Liver (tissue), 8 donors: ENCODE measurements at regions not wholly inside any gene's neighbourhood (a gene's known extent, or its start where the extent isn't known, plus 50 kb on each side); places are given as distances from the start of the nearest gene placed in this dataset.
A peak's percentile ranks its signal among the peaks of the same experiment; 100 is the strongest.

Source experiments
- DNase-seq: peaks from one replicate; pipeline ENCODE4 v3.0.0-alpha.2; 2017; ENCODE audit warnings: low spot score
- H3K27ac ChIP-seq, 2 donors: one replicate each; pipeline ENCODE4 v1.7.0; 2013; ENCODE audit warnings: inconsistent platforms in 2 of 2, low read length in 2 of 2, control low read depth in 1 of 2, low read depth in 1 of 2, mild to moderate bottlenecking in 1 of 2
- H3K27me3 ChIP-seq, 4 donors: one replicate each; pipeline versions ENCODE4 v1.6.1 to v1.7.0; 2013; ENCODE audit warnings: low read length in 3 of 4, inconsistent platforms in 1 of 4, mild to moderate bottlenecking in 1 of 4, moderate library complexity in 1 of 4; ENCODE audit not compliant: control insufficient read depth in 4 of 4, insufficient read depth in 4 of 4
- H3K36me3 ChIP-seq, 4 donors: one replicate each; pipeline versions ENCODE4 v1.6.1 to v1.7.0; 2013; ENCODE audit warnings: low read length in 3 of 4, mild to moderate bottlenecking in 3 of 4, low read depth in 1 of 4, moderate library complexity in 1 of 4; ENCODE audit not compliant: control insufficient read depth in 4 of 4, insufficient read depth in 3 of 4
- H3K4me1 ChIP-seq, 4 donors: one replicate each; pipeline versions ENCODE4 v1.6.1 to v1.7.0; 2013; ENCODE audit warnings: low read length in 3 of 4, mild to moderate bottlenecking in 3 of 4, moderate library complexity in 1 of 4; ENCODE audit not compliant: control insufficient read depth in 4 of 4, insufficient read depth in 4 of 4
- H3K4me3 ChIP-seq, 3 donors: one replicate each; pipeline versions ENCODE4 v1.6.1 to v1.7.0; 2013; ENCODE audit warnings: low read length in 3 of 3, control low read depth in 1 of 3, low read depth in 1 of 3, mild to moderate bottlenecking in 1 of 3
- H3K9ac ChIP-seq, 2 donors: one replicate each; pipeline ENCODE4 v1.7.0; 2013; ENCODE audit warnings: low read length in 2 of 2, mild to moderate bottlenecking in 2 of 2, moderate library complexity in 2 of 2, control low read depth in 1 of 2, low read depth in 1 of 2
- H3K9me3 ChIP-seq, 4 donors: one replicate each; pipeline versions ENCODE4 v1.6.1 to v1.7.0; 2013; ENCODE audit warnings: low read length in 3 of 4; ENCODE audit not compliant: control insufficient read depth in 4 of 4
- CTCF ChIP-seq: fragments of 150-350 bp; IDR thresholded peaks from 2 replicates; pipeline ENCODE4 v1.5.1; 2017; ENCODE audit warnings: improper control_type of control experiment, low read depth, low read length; ENCODE audit not compliant: missing input control
- EGR1 ChIP-seq, 2 donors: IDR thresholded peaks; 2 replicates each; pipeline ENCODE4 v1.6.1; 2016 to 2018; ENCODE audit warnings: antibody characterized with exemption in 2 of 2, low read depth in 2 of 2
- FOXA1 ChIP-seq: IDR thresholded peaks from 2 replicates; pipeline ENCODE4 v1.6.1; 2016; ENCODE audit warnings: antibody characterized with exemption
- FOXA2 ChIP-seq: IDR thresholded peaks from 2 replicates; pipeline ENCODE4 v1.6.1; 2016; ENCODE audit warnings: antibody characterized with exemption
- GABPA ChIP-seq, 2 donors: IDR thresholded peaks in 1 of 2; conservative IDR thresholded peaks in 1 of 2; 2 replicates each; pipeline ENCODE4 v1.6.1; 2016; ENCODE audit warnings: antibody characterized with exemption in 2 of 2, mild to moderate bottlenecking in 1 of 2, moderate library complexity in 1 of 2
- HNF4A ChIP-seq, 2 donors: conservative IDR thresholded peaks; 2 replicates each; pipeline ENCODE4 v1.6.1; 2016; ENCODE audit warnings: antibody characterized with exemption in 2 of 2, mild to moderate bottlenecking in 2 of 2
- HNF4G ChIP-seq: IDR thresholded peaks from 2 replicates; pipeline ENCODE4 v1.6.1; 2016; ENCODE audit warnings: antibody characterized with exemption
- NR2F2 ChIP-seq: IDR thresholded peaks from 2 replicates; pipeline ENCODE4 v1.6.1; 2016; ENCODE audit warnings: antibody characterized with exemption
- RAD21 ChIP-seq, 2 donors: IDR thresholded peaks; 2 replicates each; pipeline ENCODE4 v1.6.1; 2016; ENCODE audit warnings: antibody characterized with exemption in 2 of 2, mild to moderate bottlenecking in 2 of 2
- REST ChIP-seq: IDR thresholded peaks from 2 replicates; pipeline ENCODE4 v1.6.1; 2016; ENCODE audit warnings: antibody characterized with exemption, mild to moderate bottlenecking
- RXRA ChIP-seq, 2 donors: IDR thresholded peaks; 2 replicates each; pipeline ENCODE4 v1.6.1; 2017 to 2018; ENCODE audit warnings: antibody characterized with exemption in 2 of 2, mild to moderate bottlenecking in 1 of 2
- SP1 ChIP-seq: IDR thresholded peaks from 2 replicates; pipeline ENCODE4 v1.6.1; 2018; ENCODE audit warnings: antibody characterized with exemption, mild to moderate bottlenecking
- TAF1 ChIP-seq: conservative IDR thresholded peaks from 2 replicates; pipeline ENCODE4 v1.6.1; 2016; ENCODE audit warnings: antibody characterized with exemption, mild to moderate bottlenecking
- YY1 ChIP-seq: IDR thresholded peaks from 2 replicates; pipeline ENCODE4 v1.6.1; 2016; ENCODE audit warnings: antibody characterized with exemption, mild to moderate bottlenecking
- ZBTB33 ChIP-seq: IDR thresholded peaks from 2 replicates; pipeline ENCODE4 v1.6.1; 2016; ENCODE audit warnings: antibody characterized with exemption
- WGBS: extraction: QIAGEN DNeasy Blood & Tissue Kit; methylation state at CpG from one replicate; pipeline ENCODE4 v1.1.7; 2013; 5-methylcytosine and 5-hydroxymethylcytosine counted together
- TF ChIP-seq, protein P1 (sequence below): IDR thresholded peaks from 2 replicates; pipeline ENCODE4 v1.6.1; 2016; ENCODE audit warnings: antibody characterized with exemption
- TF ChIP-seq, protein P2 (sequence below): IDR thresholded peaks from 2 replicates; pipeline ENCODE4 v1.6.1; 2016; ENCODE audit warnings: antibody characterized with exemption
- donor health status: healthy.
- donor health status: healthy.
- donor health status: healthy.
- donor health status: healthy.
- donor health status: healthy.

GRCh38 chr4:17397611-17398010 is 114.3 kb downstream of the QDPR start (continued):
- no peak for TF ChIP-seq REST
- TF ChIP-seq GABPA (IDR thresholded peaks at IDR 0.05 in 1 of 2, conservative IDR thresholded peaks at IDR 0.05 in 1 of 2): no peak
- TF ChIP-seq YY1: no peak
- no peak for TF ChIP-seq HNF4G
- TF ChIP-seq, protein P1, sequence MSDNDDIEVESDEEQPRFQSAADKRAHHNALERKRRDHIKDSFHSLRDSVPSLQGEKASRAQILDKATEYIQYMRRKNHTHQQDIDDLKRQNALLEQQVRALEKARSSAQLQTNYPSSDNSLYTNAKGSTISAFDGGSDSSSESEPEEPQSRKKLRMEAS: no peak
- TF ChIP-seq TAF1: no peak
- no peak for TF ChIP-seq FOXA1
- no peak for TF ChIP-seq SP1
- TF ChIP-seq FOXA2: no peak
- no peak for TF ChIP-seq RAD21 (IDR thresholded peaks at IDR 0.05)
- no peak for TF ChIP-seq NR2F2
- no peak for TF ChIP-seq EGR1 (IDR thresholded peaks at IDR 0.05; ENCODE audit: low read depth in 2 of 2)
- TF ChIP-seq HNF4A (conservative IDR thresholded peaks at IDR 0.05): no peak

DNA sequence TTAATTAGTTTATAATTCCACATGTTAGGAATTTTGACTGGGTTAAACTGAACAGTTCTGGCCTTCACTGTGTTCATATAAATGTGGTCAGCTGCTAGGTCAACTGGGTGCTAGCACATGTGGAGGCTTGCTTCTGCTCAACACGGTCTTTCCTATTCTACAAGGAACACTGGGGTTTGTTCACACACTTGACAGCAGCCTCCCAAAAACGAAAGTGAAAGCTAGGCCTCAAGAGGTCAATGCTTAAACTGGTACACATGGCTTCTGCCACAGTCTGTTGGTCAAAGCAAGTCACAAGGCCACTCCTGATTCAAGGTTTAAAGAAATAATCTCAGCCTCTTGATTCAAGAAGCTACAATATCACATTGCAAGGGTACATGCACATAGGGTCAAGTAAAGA is 126.5 kb downstream of the QDPR start:
- H3K4me3 ChIP-seq: no peak overlapping the region
- H3K9ac ChIP-seq: no peak overlapping the region
- no peak overlapping the region for H3K27ac ChIP-seq
- WGBS: 10% methylated on average over 2 of the region's 2 CpGs
- TF ChIP-seq, protein P1: peak; percentile 33
- peak; percentile 15 for TF ChIP-seq YY1
- peak in 1 of 2 donors; percentile 21 for TF ChIP-seq RXRA (IDR thresholded peaks at IDR 0.05)
- TF ChIP-seq SP1: peak; percentile 19
- TF ChIP-seq TAF1: no peak
- TF ChIP-seq EGR1 (IDR thresholded peaks at IDR 0.05; ENCODE audit: low read depth in 2 of 2): no peak
- TF ChIP-seq, protein P2, sequence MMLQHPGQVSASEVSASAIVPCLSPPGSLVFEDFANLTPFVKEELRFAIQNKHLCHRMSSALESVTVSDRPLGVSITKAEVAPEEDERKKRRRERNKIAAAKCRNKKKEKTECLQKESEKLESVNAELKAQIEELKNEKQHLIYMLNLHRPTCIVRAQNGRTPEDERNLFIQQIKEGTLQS: no peak
- TF ChIP-seq CTCF: no peak
- TF ChIP-seq HNF4A (conservative IDR thresholded peaks at IDR 0.05): peak; percentile 11 to 12
- TF ChIP-seq FOXA1: no peak
- TF ChIP-seq ZBTB33: no peak
- no peaks in the 10 kb centered on the region for H3K36me3 ChIP-seq
- peaks cover 0 to 3% (median 0%) of the 10 kb centered on the region in 4 donors for H3K4me1 ChIP-seq
- no peaks in the 10 kb centered on the region for H3K9me3 ChIP-seq
- DNase-seq: no peak
- H3K27me3 ChIP-seq: no peaks in the 10 kb centered on the region
